G401 (cell line): ENCODE measurements at regions not wholly inside any gene's neighbourhood (a gene's known extent, or its start where the extent isn't known, plus 50 kb on each side); places are given as distances from the start of the nearest gene placed in this dataset.
"Not testable (repeated sequence)": the region's sequence is repeated elsewhere in the genome, so short reads cannot be mapped to it uniquely, and the experiment has no call there.

Source experiments
- DNase-seq: peaks from one replicate; pipeline ENCODE4 v3.0.0-alpha.2; 2015; ENCODE audit warnings: low spot score
- in situ Hi-C: cut with HindIII; loops from 2 replicates; pipeline ENCODE4 v1.10.0; 2016; ENCODE audit warnings: low sequenced_read_pairs, mixed read lengths

- in situ Hi-C loops = no loop called here
- DNase-seq = no peak
These were observed 50.5 kb upstream of the MAP4K3 start for GRCh38 chr2:39487398-39488250.

GRCh38 chr2:39488450-39488849, 51.4 kb upstream of the MAP4K3 start:
- in situ Hi-C loops = no loop called here
- no peak for DNase-seq

- no peak for DNase-seq
- in situ Hi-C loops = no loop called here
These were observed 53.5 kb upstream of the MAP4K3 start for GRCh38 chr2:39490586-39490985.

- DNase-seq = no peak
- in situ Hi-C loops = no loop called here
These were observed 54.6 kb upstream of the MAP4K3 start for GRCh38 chr2:39491653-39492052.

GRCh38 chr2:39492095-39492590, 55.1 kb upstream of the MAP4K3 start:
- in situ Hi-C loops = no loop called here
- DNase-seq = no peak

GRCh38 chr2:39492716-39493115, 55.6 kb upstream of the MAP4K3 start:
- in situ Hi-C loops = no loop called here
- DNase-seq = no peak

GRCh38 chr2:39494784-39495251, 57.7 kb upstream of the MAP4K3 start:
- in situ Hi-C loops = no loop called here
- no peak for DNase-seq

GRCh38 chr2:39497082-39497801, 60.2 kb upstream of the MAP4K3 start:
- in situ Hi-C loops = no loop called here

GRCh38 chr2:39498176-39498575, 61.1 kb upstream of the MAP4K3 start:
- in situ Hi-C loops, DNase-seq: not testable (repeated sequence)

More at GRCh38 chr2:39497082-39497801, 60.2 kb upstream of the MAP4K3 start:
- DNase-seq = no peak

- in situ Hi-C loops = no loop called here
These were observed 61.7 kb upstream of the MAP4K3 start for GRCh38 chr2:39498786-39499185.

GRCh38 chr2:39499336-39499735, 62.3 kb upstream of the MAP4K3 start:
- in situ Hi-C loops = no loop called here
- DNase-seq = no peak

More at GRCh38 chr2:39498786-39499185, 61.7 kb upstream of the MAP4K3 start:
- no peak for DNase-seq

- DNase-seq = no peak
- in situ Hi-C loops = no loop called here
These were observed 64.3 kb upstream of the MAP4K3 start for GRCh38 chr2:39501412-39501811.

- DNase-seq = no peak
- in situ Hi-C loops = no loop called here
These were observed 66.2 kb upstream of the MAP4K3 start for GRCh38 chr2:39503277-39503676.

- in situ Hi-C loops = no loop called here
- no peak for DNase-seq
These were observed 67.8 kb upstream of the MAP4K3 start for GRCh38 chr2:39504790-39505335.

GRCh38 chr2:39506215-39506614, 69.1 kb upstream of the MAP4K3 start:
- in situ Hi-C loops = no loop called here
- no peak for DNase-seq

GRCh38 chr2:39508198-39508597, 71.1 kb upstream of the MAP4K3 start:
- in situ Hi-C loops = no loop called here
- DNase-seq = no peak

- in situ Hi-C loops = no loop called here
- DNase-seq = no peak
These were observed 73.1 kb upstream of the MAP4K3 start for GRCh38 chr2:39510140-39510539.

GRCh38 chr2:39511219-39511604, 74.1 kb upstream of the MAP4K3 start:
- in situ Hi-C loops = no loop called here

GRCh38 chr2:39511605-39512433, 74.7 kb upstream of the MAP4K3 start:
- in situ Hi-C loops = no loop called here
- DNase-seq = no peak

More at GRCh38 chr2:39511219-39511604, 74.1 kb upstream of the MAP4K3 start:
- DNase-seq = peak; percentile 51
